ENCODE measurements at regions not wholly inside any gene's neighbourhood (a gene's known extent, or its start where the extent isn't known, plus 50 kb on each side); places are given as distances from the start of the nearest gene placed in this dataset.

GRCh38 chr6:40197371-40197770, 263.1 kb upstream of the MOCS1 start:
- H3K36me3 ChIP-seq (ENCODE audit: control insufficient read depth in 4 of 4, insufficient read depth in 3 of 4, low read depth in 1 of 4, low read length in 3 of 4): no peaks in the 10 kb centered on the region
- peaks cover 0 to 7% (median 3%) of the 10 kb centered on the region in 4 donors for H3K9me3 ChIP-seq (ENCODE audit: control insufficient read depth in 4 of 4, low read length in 3 of 4)
- no peak overlapping the region for H3K4me3 ChIP-seq (ENCODE audit: low read depth in 1 of 3, low read length in 3 of 3)
- H3K27ac ChIP-seq (ENCODE audit: low read depth in 1 of 2, low read length in 2 of 2): no peak overlapping the region
- H3K9ac ChIP-seq (ENCODE audit: low read depth in 1 of 2, low read length in 2 of 2): no peak overlapping the region
- no peak for TF ChIP-seq ATF3 (IDR thresholded peaks at IDR 0.05)
- WGBS: 95% methylated on average over 5 of the region's 5 CpGs
- H3K27me3 ChIP-seq (ENCODE audit: control insufficient read depth in 4 of 4, insufficient read depth in 4 of 4, low read length in 3 of 4): peaks cover 0 to 4% (median 0%) of the 10 kb centered on the region in 4 donors
- no peaks in the 10 kb centered on the region for H3K4me1 ChIP-seq (ENCODE audit: control insufficient read depth in 4 of 4, insufficient read depth in 4 of 4, low read length in 3 of 4)
- no peak for DNase-seq (ENCODE audit: low spot score)

- WGBS: 86% methylated on average over 4 of the region's 4 CpGs
- DNase-seq (ENCODE audit: low spot score): no peak
- TF ChIP-seq YY1 (IDR thresholded peaks at IDR 0.05) (no peak), HNF4G (IDR thresholded peaks at IDR 0.05) (no peak), FOXA2 (IDR thresholded peaks at IDR 0.05) (no peak), HNF4A (conservative IDR thresholded peaks at IDR 0.05) (no peak), EGR1 (IDR thresholded peaks at IDR 0.05; ENCODE audit: low read depth in 2 of 2) (no peak), RAD21 (IDR thresholded peaks at IDR 0.05) (no peak), REST (IDR thresholded peaks at IDR 0.05) (no peak), RXRA (IDR thresholded peaks at IDR 0.05) (no peak), NR2F2 (IDR thresholded peaks at IDR 0.05) (no peak), MAX (IDR thresholded peaks at IDR 0.05) (no peak)
- TF ChIP-seq, protein P1, sequence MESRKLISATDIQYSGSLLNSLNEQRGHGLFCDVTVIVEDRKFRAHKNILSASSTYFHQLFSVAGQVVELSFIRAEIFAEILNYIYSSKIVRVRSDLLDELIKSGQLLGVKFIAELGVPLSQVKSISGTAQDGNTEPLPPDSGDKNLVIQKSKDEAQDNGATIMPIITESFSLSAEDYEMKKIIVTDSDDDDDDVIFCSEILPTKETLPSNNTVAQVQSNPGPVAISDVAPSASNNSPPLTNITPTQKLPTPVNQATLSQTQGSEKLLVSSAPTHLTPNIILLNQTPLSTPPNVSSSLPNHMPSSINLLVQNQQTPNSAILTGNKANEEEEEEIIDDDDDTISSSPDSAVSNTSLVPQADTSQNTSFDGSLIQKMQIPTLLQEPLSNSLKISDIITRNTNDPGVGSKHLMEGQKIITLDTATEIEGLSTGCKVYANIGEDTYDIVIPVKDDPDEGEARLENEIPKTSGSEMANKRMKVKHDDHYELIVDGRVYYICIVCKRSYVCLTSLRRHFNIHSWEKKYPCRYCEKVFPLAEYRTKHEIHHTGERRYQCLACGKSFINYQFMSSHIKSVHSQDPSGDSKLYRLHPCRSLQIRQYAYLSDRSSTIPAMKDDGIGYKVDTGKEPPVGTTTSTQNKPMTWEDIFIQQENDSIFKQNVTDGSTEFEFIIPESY (IDR thresholded peaks at IDR 0.05): no peak
- peaks cover 0 to 4% (median 0%) of the 10 kb centered on the region in 4 donors for H3K27me3 ChIP-seq (ENCODE audit: control insufficient read depth in 4 of 4, insufficient read depth in 4 of 4, low read length in 3 of 4)
- peaks cover 0 to 3% (median under 1%) of the 10 kb centered on the region in 4 donors for H3K9me3 ChIP-seq (ENCODE audit: control insufficient read depth in 4 of 4, low read length in 3 of 4)
- no peak overlapping the region for H3K4me3 ChIP-seq (ENCODE audit: low read depth in 1 of 3, low read length in 3 of 3)
- no peaks in the 10 kb centered on the region for H3K36me3 ChIP-seq (ENCODE audit: control insufficient read depth in 4 of 4, insufficient read depth in 3 of 4, low read depth in 1 of 4, low read length in 3 of 4)
- no peak overlapping the region for H3K9ac ChIP-seq (ENCODE audit: low read depth in 1 of 2, low read length in 2 of 2)
- no peaks in the 10 kb centered on the region for H3K4me1 ChIP-seq (ENCODE audit: control insufficient read depth in 4 of 4, insufficient read depth in 4 of 4, low read length in 3 of 4)
- no peak overlapping the region for H3K27ac ChIP-seq (ENCODE audit: low read depth in 1 of 2, low read length in 2 of 2)
Observed at GRCh38 chr6:40196135-40196518, 261.9 kb upstream of the MOCS1 start.

GRCh38 chr6:40195428-40196134, 261.3 kb upstream of the MOCS1 start:
- Histone ChIP-seq H3K9me3 (ENCODE audit: control insufficient read depth in 4 of 4, low read length in 3 of 4) (peaks cover 0 to 3% (median 0%) of the 10 kb centered on the region in 4 donors), H3K4me3 (ENCODE audit: low read depth in 1 of 3, low read length in 3 of 3) (no peak overlapping the region), H3K36me3 (ENCODE audit: control insufficient read depth in 4 of 4, insufficient read depth in 3 of 4, low read depth in 1 of 4, low read length in 3 of 4) (no peaks in the 10 kb centered on the region), H3K9ac (ENCODE audit: low read depth in 1 of 2, low read length in 2 of 2) (no peak overlapping the region), H3K27me3 (ENCODE audit: control insufficient read depth in 4 of 4, insufficient read depth in 4 of 4, low read length in 3 of 4) (peaks cover 0 to 4% (median 0%) of the 10 kb centered on the region in 4 donors), H3K27ac (ENCODE audit: low read depth in 1 of 2, low read length in 2 of 2) (no peak overlapping the region), H3K4me1 (ENCODE audit: control insufficient read depth in 4 of 4, insufficient read depth in 4 of 4, low read length in 3 of 4) (no peaks in the 10 kb centered on the region)
- no peak for DNase-seq (ENCODE audit: low spot score)
- WGBS: 86% methylated on average over 11 of the region's 11 CpGs
- TF ChIP-seq RXRA (IDR thresholded peaks at IDR 0.05) (no peak), GABPA (IDR thresholded peaks at IDR 0.05 in 1 of 2, conservative IDR thresholded peaks at IDR 0.05 in 1 of 2) (no peak), HNF4A (conservative IDR thresholded peaks at IDR 0.05) (no peak), SP1 (IDR thresholded peaks at IDR 0.05) (no peak), REST (IDR thresholded peaks at IDR 0.05) (no peak), JUND (IDR thresholded peaks at IDR 0.05) (no peak), NR2F2 (IDR thresholded peaks at IDR 0.05) (no peak), FOXA1 (IDR thresholded peaks at IDR 0.05) (no peak)
- TF ChIP-seq, protein P1 (IDR thresholded peaks at IDR 0.05): no peak
